Liver (tissue), 3 donors: ENCODE measurements at regions not wholly inside any gene's neighbourhood (a gene's known extent, or its start where the extent isn't known, plus 50 kb on each side); places are given as distances from the start of the nearest gene placed in this dataset.

Experiments used
- CTCF ChIP-seq: fragments of 150-350 bp; IDR thresholded peaks from 2 replicates; pipeline ENCODE4 v1.5.1; 2017; ENCODE audit warnings: improper control_type of control experiment, low read depth, low read length; ENCODE audit not compliant: missing input control
- EGR1 ChIP-seq, 2 donors: IDR thresholded peaks; 2 replicates each; pipeline ENCODE4 v1.6.1; 2016 to 2018; ENCODE audit warnings: antibody characterized with exemption in 2 of 2, low read depth in 2 of 2
- FOXA2 ChIP-seq: IDR thresholded peaks from 2 replicates; pipeline ENCODE4 v1.6.1; 2016; ENCODE audit warnings: antibody characterized with exemption
- JUND ChIP-seq, 2 donors: IDR thresholded peaks; 2 replicates each; pipeline ENCODE4 v1.6.1; 2016; ENCODE audit warnings: antibody characterized with exemption in 2 of 2
- donor health status: healthy.
- donor health status: healthy.

DNA sequence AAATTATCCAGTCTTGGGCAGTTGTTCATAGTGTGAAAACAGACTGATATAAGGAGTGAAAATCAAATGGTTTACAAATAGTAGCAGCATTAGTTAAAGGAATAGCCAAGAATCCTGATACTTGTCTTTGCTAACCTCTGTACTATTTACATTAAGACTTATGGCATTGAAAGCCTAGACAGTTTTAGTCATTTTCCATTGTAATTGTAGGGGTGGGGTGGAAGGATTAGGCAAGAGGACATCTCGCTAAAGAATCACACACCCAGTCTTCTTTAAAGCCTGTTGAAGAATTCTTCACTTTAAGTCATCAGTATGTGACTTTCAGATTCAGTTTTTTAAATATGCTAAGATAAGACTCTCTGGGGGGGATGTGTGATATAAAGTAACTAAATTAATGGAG, 207.5 kb upstream of the PHACTR1 start:
- TF ChIP-seq CTCF (no peak), FOXA2 (no peak), EGR1 (IDR thresholded peaks at IDR 0.05; ENCODE audit: low read depth in 2 of 2) (no peak), JUND (IDR thresholded peaks at IDR 0.05) (no peak)
